Loucy (cell line): ENCODE measurements at regions not wholly inside any gene's neighbourhood (a gene's known extent, or its start where the extent isn't known, plus 50 kb on each side); places are given as distances from the start of the nearest gene placed in this dataset.

Source experiments
- H2AFZ ChIP-seq: fragments of 200-600 bp; sonication (generic); 2 replicates; pipeline ENCODE4 v1.6.0; 2016; ENCODE audit warnings: antibody characterized with exemption, mild to moderate bottlenecking, low read length, moderate library complexity
- H3F3A ChIP-seq: fragments of 200-600 bp; 2 replicates; pipeline ENCODE4 v1.6.0; 2016; ENCODE audit warnings: antibody characterized with exemption, low read depth, mild to moderate bottlenecking
- H3K27me3 ChIP-seq: fragments of 200-600 bp; sonication (generic); 2 replicates; pipeline ENCODE4 v1.6.1; 2014; ENCODE audit warnings: low read length, mild to moderate bottlenecking; ENCODE audit not compliant: insufficient read depth, poor library complexity, severe bottlenecking
- H3K36me3 ChIP-seq: fragments of 200-600 bp; sonication (generic); 2 replicates; pipeline ENCODE4 v1.6.1; 2016; ENCODE audit warnings: low read length; ENCODE audit not compliant: insufficient read depth
- H3K4me1 ChIP-seq: fragments of 200-600 bp; sonication (generic); 2 replicates; pipeline ENCODE4 v1.5.1; 2014; ENCODE audit warnings: low read length, mild to moderate bottlenecking; ENCODE audit not compliant: insufficient read depth, poor library complexity, severe bottlenecking
- H3K4me2 ChIP-seq: fragments of 200-600 bp; sonication (generic); 2 replicates; pipeline ENCODE4 v1.6.0; 2014; ENCODE audit warnings: antibody characterized with exemption, low read length, low read depth, mild to moderate bottlenecking; ENCODE audit not compliant: poor library complexity, severe bottlenecking
- H3K4me3 ChIP-seq: fragments of 200-600 bp; sonication (generic); 2 replicates; pipeline ENCODE4 v1.5.1; 2014; ENCODE audit warnings: low read length, mild to moderate bottlenecking, mixed read lengths; ENCODE audit not compliant: poor library complexity, severe bottlenecking
- H3K79me2 ChIP-seq: fragments of 200-600 bp; sonication (generic); 2 replicates; pipeline ENCODE4 v1.6.1; 2014; ENCODE audit warnings: low read length; ENCODE audit not compliant: insufficient read depth
- H3K9ac ChIP-seq: fragments of 200-600 bp; sonication (generic); 2 replicates; pipeline ENCODE4 v1.6.0; 2014; ENCODE audit warnings: mild to moderate bottlenecking, low read depth, low read length, moderate library complexity; ENCODE audit not compliant: poor library complexity, severe bottlenecking
- H3K9me2 ChIP-seq: fragments of 200-600 bp; sonication (generic); replicated peaks from 2 replicates; pipeline ENCODE4 v1.6.1; 2016; ENCODE audit warnings: low read depth, low read length, mixed read lengths
- H3K9me3 ChIP-seq: fragments of 200-600 bp; sonication (generic); 2 replicates; pipeline ENCODE4 v1.6.1; 2014; ENCODE audit warnings: mild to moderate bottlenecking, antibody characterized with exemption, low read length, low read depth; ENCODE audit not compliant: insufficient read depth
- H4K20me1 ChIP-seq: fragments of 200-600 bp; sonication (generic); 2 replicates; pipeline ENCODE4 v1.6.0; 2014; ENCODE audit warnings: antibody characterized with exemption, low read length, mild to moderate bottlenecking; ENCODE audit not compliant: insufficient read depth, poor library complexity, severe bottlenecking
- EZH2phosphoT487 ChIP-seq: fragments of 200-600 bp; IDR thresholded peaks from 2 replicates; pipeline ENCODE4 v1.6.1; 2018; ENCODE audit warnings: antibody characterized with exemption, mild to moderate bottlenecking, moderate library complexity, borderline replicate concordance
- TF ChIP-seq, protein P1 (sequence below): fragments of 200-600 bp; sonication (generic); conservative IDR thresholded peaks from 2 replicates; pipeline ENCODE4 v1.5.1; 2014; ENCODE audit warnings: mild to moderate bottlenecking, antibody characterized with exemption, low read length

DNA sequence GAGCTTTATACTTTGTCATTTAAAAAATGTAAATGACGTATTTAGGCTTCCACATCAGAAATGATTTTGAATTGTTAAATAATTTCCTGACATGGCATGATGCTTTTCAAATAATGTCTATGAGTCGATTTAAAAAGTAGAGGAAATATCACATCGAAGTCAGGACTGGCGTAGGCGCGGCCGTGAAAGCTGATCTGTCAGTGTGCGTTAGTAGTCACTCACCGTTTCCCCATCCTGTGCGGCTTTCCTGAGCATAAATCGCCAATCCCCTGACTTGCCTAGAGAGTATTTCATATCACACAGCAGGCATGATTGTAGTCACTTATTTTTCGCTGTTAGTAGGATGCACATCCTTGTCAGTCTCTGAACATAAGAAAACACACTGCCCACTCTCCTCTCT is 843.1 kb downstream of the SOCS6 start:
- H3K9me2 ChIP-seq, result no peaks in the 10 kb centered on the region
- no peak overlapping the region for H3K9ac ChIP-seq
- H3K4me2 ChIP-seq, result no peak overlapping the region
- TF ChIP-seq EZH2phosphoT487, result no peak
- TF ChIP-seq, protein P1, sequence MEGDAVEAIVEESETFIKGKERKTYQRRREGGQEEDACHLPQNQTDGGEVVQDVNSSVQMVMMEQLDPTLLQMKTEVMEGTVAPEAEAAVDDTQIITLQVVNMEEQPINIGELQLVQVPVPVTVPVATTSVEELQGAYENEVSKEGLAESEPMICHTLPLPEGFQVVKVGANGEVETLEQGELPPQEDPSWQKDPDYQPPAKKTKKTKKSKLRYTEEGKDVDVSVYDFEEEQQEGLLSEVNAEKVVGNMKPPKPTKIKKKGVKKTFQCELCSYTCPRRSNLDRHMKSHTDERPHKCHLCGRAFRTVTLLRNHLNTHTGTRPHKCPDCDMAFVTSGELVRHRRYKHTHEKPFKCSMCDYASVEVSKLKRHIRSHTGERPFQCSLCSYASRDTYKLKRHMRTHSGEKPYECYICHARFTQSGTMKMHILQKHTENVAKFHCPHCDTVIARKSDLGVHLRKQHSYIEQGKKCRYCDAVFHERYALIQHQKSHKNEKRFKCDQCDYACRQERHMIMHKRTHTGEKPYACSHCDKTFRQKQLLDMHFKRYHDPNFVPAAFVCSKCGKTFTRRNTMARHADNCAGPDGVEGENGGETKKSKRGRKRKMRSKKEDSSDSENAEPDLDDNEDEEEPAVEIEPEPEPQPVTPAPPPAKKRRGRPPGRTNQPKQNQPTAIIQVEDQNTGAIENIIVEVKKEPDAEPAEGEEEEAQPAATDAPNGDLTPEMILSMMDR, result no peak
- no peaks in the 10 kb centered on the region for H3K4me1 ChIP-seq
- no peaks in the 10 kb centered on the region for H3K79me2 ChIP-seq
- no peaks in the 10 kb centered on the region for H4K20me1 ChIP-seq
- no peaks in the 10 kb centered on the region for H3F3A ChIP-seq
- H3K36me3 ChIP-seq, result no peaks in the 10 kb centered on the region
- H2AFZ ChIP-seq, result no peak overlapping the region
- no peak overlapping the region for H3K4me3 ChIP-seq
- no peaks in the 10 kb centered on the region for H3K27me3 ChIP-seq
- peaks cover 3% of the 10 kb centered on the region; the same call in 1 of the 2 replicates for H3K9me3 ChIP-seq

DNA sequence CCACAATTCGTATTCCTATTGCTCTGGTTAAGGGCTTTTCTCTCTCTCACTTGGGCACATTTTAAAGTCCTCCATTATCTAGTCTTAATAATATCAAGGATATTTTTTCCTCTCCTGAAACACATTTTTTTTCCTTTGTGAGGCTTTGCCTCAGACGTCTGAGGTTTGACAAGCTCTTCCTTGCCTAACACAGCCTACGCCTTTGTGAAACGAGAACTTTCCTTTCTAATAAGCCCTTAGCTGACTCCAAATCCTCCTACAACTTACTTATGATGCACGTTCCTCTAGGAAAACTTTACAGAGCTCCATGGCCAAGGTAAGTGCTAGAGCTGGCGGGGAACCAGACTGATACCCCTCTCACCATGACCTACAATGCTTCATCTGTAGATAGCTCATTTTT is 841.5 kb downstream of the SOCS6 start:
- TF ChIP-seq EZH2phosphoT487, result no peak
- TF ChIP-seq, protein P1, result no peak
- Histone ChIP-seq H2AFZ (no peak overlapping the region), H3K9ac (no peak overlapping the region), H3K79me2 (no peaks in the 10 kb centered on the region), H3K9me3 (peaks cover 3% of the 10 kb centered on the region; the same call in 1 of the 2 replicates), H3K27me3 (no peaks in the 10 kb centered on the region), H3K36me3 (no peaks in the 10 kb centered on the region), H3K9me2 (no peaks in the 10 kb centered on the region), H3F3A (no peaks in the 10 kb centered on the region), H3K4me3 (no peak overlapping the region), H4K20me1 (no peaks in the 10 kb centered on the region), H3K4me2 (no peak overlapping the region), H3K4me1 (no peaks in the 10 kb centered on the region)

DNA sequence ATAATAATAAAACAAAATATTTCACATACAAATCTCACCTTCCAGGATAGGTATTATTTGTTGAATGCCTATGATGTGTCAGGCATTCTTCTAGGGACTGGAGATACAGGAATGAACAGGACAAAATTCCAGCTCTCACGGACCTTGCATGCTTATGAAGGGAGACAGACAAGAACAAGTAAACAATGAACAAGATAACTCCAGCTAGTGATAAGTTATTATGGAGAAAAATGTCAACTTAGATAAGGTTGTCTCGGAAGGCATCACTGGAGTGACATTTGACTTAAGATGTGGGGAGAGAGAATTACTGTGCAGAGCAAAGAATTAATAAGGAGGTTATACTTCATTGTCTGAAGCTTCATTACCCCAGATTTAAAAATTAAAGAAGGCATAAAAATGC is 836.7 kb downstream of the SOCS6 start:
- Histone ChIP-seq H3K36me3 (no peaks in the 10 kb centered on the region), H3K4me1 (no peaks in the 10 kb centered on the region), H3K4me3 (no peak overlapping the region), H3K79me2 (no peaks in the 10 kb centered on the region), H4K20me1 (no peaks in the 10 kb centered on the region), H2AFZ (no peak overlapping the region), H3K9me2 (no peaks in the 10 kb centered on the region), H3K27me3 (no peaks in the 10 kb centered on the region), H3K9ac (no peak overlapping the region), H3K4me2 (no peak overlapping the region), H3K9me3 (peaks cover 3% of the 10 kb centered on the region; the same call in 1 of the 2 replicates), H3F3A (no peaks in the 10 kb centered on the region)
- TF ChIP-seq, protein P1, result no peak
- TF ChIP-seq EZH2phosphoT487, result no peak
